Endothelial cell of hepatic sinusoid (primary cell): ENCODE measurements at regions not wholly inside any gene's neighbourhood (a gene's known extent, or its start where the extent isn't known, plus 50 kb on each side); places are given as distances from the start of the nearest gene placed in this dataset.
"Not testable (repeated sequence)": the region's sequence is repeated elsewhere in the genome, so short reads cannot be mapped to it uniquely, and the experiment has no call there.

Experiments
- in situ Hi-C: cut with HindIII; loops from 2 replicates; pipeline ENCODE4 v1.10.0; 2017; ENCODE audit warnings: low sequenced_read_pairs

DNA sequence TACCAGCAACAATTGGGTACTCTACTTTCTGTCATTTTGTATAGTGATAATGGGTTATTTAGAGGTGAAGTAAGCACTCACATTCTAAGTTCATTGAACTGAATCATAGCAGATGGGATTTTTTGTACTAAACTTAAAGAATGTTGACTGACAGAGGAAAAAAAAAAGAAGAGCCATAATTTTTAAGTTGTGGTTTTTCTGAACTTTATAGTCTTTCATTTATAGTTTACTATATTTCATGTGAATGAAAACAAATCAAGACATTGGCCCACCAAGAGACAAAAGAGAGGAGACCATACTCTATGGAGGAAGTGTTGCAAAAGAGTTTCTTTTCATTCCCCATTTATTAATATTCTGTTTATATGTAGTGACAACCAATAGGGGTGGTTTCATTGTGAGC, 685.7 kb downstream of the BCKDHB start:
- in situ Hi-C loops, result no loop called here

DNA sequence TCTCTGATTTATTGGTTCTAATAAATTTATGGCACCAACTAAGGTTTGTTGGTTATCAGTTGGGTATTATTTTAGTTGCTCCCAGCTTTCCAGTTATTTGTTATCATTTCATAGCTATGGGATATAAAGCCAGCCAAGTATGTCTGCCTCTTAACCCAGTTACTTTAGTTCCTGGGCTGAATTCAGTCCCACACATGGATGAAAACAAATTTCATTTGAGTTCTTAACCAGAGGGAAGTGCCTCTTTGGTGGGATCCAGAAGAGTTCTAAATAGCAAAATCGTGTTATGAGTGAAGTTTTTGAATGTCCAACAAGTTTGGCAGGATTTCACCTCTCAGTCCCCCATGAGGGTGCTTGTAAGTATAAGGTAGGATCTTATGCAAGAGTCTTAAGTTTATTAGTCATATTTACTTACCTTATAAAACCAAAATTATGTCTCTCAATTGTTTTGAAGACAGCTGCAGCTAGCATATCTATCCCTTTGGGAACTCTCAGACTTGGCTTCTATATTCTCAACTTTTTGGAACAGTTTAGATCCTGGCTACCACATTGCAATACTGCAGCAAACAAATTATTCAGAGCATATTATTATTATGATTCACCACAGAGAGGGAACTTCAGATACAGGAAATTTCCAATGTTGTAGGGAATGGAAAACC, 683.6 kb downstream of the BCKDHB start:
- in situ Hi-C loops, result no loop called here

DNA sequence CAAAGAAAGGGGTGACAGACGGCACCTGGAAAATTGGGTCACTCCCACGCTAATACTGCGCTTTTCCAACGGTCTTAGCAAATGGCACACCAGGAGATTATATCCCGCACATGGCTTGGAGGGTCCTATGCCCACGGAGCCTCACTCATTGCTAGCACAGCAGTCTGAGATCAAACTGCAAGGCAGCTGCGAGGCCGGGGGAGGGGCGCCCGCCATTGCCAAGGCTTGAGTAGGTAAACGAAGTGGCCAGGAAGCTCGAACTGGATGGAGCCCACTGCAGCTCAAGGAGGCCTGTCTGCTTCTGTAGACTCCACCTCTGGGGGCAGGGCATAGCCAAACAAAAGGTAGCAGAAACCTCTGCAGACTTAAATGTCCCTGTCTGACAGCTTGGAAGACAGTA, 676.8 kb downstream of the BCKDHB start:
- in situ Hi-C loops, result not testable (repeated sequence)

DNA sequence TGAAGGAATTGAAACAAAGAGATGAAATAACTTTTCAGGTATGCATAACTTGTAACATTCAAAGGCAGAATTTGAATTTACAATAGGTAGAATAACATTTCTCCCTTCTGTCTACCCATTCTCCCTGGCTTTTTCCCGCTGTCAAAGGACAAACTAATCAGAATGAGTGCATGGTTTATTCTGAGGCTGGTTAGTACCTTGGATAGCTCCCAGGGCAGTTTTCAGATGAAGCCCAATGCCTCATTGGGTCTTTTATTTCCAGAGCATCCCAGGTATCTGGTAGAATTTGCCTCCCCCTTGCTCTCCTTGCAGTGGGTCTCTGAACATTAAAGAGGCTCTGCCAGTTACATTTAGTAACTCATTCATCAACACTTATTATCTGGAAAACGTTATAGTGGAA, 665.5 kb downstream of the BCKDHB start:
- in situ Hi-C loops, result no loop called here

DNA sequence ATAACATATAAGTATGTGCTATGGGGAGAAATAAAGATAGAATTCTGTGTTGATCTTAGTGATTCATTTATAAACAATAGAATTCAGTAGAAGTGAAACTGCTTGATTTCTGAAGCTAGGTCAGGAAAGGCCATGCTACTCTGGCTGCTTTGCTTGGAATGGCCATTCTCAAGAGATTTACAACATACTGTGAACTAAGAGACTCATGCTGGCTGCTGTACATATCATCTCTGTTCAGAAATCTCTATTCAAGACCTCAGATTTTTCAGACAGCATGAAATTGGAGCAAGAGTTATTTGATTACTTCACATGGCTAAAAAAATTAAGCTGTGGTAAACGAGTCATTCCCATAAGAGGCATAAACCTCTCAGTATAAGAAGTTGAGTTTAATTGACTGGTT, 662.6 kb downstream of the BCKDHB start:
- in situ Hi-C loops, result no loop called here

DNA sequence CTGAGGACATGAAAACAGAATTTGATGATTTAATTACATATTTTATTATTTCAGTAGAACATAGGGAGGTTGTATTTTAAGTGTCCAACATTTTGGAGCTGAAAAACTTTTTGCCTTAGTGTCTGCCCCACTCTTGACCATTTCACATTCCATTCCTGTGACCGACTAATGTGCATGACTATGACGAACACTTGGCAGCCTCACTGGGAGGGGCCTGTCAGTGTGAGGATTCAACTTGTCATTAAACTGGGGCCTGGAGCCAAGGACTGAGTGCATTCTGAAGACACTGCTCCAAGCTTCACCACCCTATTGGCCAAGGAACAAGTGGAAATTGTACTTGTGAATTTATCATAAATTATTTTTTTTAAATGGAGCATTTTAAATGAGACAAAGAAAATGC, 661.3 kb downstream of the BCKDHB start:
- in situ Hi-C loops, result no loop called here

DNA sequence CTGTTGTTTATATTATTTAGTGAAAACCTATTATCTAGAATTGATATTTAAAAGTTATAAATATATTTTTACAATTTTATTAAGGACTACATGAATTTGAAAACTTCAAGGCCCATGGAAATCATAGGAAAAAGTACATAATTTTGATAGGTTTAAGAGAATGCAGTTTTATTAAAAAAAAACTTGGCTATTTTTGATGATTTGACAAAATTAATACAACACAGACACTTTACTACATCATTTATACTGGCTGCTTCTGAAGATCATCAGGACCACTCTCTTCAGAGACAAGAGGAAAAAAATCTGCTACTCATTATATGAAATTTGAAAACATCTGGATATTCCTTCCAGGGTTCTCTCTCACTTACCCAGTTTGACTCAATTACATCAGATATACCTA, 637.7 kb downstream of the BCKDHB start:
- in situ Hi-C loops, result no loop called here

DNA sequence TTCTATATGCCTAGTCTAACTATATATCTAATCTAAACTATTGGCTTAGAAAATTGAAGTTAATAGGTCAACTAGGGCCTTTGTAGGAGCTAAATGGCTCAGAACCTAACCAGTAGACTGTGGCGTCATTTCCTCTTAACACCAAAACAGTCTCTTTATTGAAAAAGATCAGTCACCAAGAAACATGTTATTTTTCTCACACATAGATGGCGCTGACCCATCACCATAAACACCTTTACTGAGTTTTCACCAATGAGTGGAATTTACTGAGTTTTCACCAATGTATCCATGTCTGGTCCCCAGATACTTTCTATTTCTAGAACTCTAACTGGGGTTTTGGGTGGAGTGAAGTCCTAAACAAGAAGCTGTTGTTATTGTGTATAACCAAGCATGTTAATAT, 636.0 kb downstream of the BCKDHB start:
- in situ Hi-C loops, result no loop called here

DNA sequence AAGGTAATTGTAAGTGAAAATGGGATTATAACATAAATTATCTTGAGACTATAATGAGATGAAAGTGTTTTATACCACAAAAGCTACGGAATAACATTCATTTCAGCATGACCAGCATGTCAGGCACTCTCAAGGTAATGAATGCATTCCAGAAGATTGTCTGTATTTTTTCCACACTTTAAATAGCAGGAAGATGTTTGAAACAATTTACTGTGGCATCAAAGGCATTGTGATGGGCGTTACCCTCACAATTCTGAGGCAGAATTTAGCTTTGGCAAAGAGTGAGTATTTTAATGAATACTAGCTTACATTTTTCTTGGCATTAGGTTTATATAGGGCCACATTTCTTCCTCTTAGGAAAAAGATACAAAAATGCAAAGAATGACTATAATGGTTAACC, 627.2 kb downstream of the BCKDHB start:
- in situ Hi-C loops, result no loop called here

DNA sequence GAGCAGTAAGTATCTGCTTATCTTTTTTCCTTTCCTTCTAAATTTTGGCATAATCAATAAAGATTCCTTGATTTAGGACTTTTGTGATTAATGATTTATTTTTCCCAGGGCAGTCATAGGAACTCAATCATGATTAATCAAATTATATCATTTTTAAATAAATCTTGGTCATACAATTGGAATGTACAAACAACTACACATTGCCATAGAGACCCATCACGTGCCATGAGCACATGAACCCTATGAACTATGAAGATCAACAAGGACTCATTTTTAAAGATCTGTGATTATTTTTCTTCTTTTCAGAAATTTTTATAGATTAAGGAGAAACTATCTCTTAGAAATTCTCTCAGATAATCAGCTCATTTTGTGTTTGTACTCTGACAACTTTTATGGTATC, 622.4 kb downstream of the BCKDHB start:
- in situ Hi-C loops, result no loop called here

DNA sequence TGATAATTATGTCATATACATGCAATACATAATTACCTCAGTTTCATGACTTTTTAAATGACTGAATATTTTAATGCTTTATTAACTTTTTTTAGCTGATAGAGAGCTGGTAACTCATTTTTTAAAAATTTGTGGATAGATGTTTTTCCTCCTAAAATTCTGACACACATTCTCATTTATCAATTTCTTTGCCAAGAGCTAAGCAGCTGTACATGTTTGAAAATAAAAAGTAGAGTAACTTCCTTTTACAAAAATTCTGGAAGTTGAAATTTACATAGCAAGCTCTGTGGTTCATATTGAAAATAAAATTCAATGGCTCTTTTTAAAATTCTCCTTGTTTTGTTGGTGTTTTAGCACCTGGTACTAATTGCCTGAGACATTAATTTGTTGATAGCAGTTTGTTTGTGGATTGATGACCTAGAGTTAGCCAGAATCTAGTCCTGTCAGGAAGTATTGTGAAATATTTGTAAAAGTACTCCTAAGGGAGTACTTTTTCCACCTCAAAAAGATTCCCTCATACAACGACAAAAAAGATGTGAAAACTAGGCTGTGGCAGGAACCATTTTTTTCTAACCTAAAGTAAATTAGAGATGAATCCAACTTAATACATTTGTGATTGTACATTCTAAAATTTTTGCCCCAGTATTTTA, 621.8 kb downstream of the BCKDHB start:
- in situ Hi-C loops, result no loop called here

DNA sequence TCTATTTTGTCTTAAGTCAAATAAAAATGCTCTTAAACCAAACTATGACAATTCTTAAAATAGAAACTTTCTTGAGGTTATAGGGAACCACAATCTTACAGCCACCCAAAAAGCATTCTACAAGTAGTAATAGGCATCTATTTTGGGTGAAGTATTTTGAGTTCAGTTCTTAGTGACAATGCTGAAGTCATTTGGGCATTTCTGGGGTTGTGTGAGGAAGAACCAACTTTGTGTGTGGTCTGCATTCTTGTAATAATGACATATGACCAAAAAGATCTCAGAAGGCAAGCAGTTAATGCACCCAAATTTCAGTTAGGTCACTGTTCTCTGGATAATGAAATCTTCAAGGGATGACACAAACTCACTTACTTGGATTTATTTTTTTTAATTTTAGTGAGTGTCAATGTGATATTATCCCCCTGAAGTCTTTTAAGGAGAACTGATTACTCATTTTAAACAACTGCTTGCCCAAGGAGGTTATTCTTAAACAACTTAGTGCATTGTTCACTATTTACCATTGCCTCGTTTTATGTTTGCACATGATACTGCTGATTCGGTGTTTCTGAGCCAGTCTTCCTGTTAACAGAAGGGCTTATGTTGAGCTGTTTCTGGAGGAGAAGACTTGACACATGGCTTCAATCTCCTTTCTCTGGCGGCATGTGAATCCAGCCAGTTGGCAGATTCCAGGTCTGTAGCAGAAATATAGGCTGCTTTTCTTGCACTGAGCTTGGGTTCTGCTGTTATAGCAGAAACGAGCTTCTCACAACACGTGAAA, 618.9 kb downstream of the BCKDHB start:
- in situ Hi-C loops, result no loop called here

DNA sequence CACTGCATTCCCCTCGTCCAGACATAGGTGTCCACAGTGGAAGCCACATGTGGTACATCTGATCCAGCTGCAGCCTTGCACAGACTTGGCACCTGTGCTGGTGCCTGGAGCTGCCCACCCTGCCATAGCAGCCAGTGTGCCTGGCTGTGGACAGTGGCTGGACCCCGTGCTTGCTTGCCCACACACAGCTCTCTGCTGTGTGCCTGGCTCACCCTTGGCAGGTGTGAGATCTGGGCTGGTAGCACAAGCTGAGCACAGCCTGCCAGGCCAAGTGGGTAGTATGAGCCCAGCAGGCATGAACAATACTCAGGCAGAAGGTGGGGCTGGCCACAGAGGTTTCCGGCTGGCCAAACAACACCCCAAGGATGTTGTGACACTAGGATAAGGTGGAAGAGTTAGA, 614.4 kb downstream of the BCKDHB start:
- in situ Hi-C loops, result no loop called here

DNA sequence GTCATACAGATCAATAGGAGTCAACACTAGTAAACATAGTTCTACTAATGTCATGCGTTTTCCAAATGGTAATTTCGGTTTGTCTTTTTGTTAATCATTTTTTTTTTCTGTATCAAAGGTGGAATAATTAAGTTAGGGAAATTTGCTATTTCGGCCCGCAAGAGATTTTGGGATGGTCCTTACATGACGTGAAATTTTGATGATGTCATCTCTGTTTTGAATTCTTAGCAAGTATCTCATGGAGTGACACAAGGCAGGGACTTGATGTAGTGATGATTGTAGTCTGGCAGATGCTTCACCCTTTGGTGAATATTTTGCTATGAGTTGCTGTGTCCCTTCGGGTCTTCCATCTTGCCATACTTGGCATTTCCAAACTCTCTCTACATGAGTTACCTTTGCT, 608.0 kb downstream of the BCKDHB start:
- in situ Hi-C loops, result no loop called here

DNA sequence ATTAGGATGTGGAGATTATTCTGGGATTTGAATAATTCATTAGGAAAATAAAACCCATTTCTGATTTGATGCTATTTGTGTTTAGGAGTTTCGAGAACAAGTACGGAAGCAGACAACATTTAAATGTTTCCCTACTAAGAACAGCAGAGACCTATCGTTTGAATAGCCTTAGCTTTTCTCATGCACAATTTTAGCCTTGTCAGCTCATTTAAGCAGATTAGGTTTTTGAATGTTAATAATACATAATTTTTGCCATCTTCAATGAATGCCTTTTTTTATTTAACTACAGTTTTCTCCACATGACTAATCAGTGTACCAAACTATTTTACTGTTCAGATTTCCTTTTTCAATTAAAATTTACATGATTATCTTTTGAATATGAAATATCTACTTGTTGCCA, 592.0 kb downstream of the BCKDHB start:
- in situ Hi-C loops, result no loop called here

DNA sequence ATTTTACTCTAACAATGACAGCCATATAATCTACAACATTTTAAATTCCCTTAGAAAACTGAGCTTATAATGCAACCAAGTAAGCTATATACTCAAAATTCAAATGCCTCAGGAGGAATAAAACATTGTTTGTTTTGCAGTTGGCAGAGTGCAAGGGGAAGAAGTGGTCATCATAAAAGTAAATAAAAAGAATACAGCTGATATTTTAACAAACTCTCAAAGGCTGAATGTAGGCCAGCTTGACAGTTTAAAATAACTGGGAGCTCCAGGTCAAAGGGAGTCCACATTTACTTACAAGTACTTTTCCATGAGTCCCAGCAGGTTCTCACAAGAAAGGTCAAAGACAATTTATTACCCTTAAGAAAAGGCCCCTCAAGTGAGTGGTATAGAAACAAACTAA, 589.8 kb downstream of the BCKDHB start:
- in situ Hi-C loops, result no loop called here

DNA sequence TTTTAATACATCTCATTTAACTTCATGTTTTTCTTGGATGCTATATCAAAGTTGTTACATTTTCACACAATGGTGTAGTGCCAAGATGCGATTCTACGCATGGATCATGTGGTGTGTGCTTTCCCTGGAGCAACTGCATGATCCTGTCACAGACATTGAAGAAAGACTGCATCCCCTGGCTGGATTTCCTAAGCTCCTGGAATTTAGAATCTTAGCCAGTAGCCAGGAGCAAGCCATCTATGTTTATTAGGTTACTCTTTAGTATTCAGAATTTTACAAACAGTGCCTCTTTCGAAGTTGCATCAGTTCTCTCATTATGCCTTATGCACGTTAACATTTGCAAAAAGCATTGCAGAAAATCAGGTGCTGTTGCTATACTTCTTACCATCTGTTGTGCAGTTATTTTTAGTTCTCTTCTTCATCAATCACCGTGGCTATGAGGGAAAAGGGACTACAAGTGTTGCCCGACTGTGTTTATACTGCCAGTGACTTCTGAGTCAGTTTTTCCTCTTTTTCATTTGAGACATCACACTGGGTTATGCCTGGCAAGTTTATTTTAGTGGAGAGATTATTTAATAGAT, 584.2 kb downstream of the BCKDHB start:
- in situ Hi-C loops, result no loop called here

DNA sequence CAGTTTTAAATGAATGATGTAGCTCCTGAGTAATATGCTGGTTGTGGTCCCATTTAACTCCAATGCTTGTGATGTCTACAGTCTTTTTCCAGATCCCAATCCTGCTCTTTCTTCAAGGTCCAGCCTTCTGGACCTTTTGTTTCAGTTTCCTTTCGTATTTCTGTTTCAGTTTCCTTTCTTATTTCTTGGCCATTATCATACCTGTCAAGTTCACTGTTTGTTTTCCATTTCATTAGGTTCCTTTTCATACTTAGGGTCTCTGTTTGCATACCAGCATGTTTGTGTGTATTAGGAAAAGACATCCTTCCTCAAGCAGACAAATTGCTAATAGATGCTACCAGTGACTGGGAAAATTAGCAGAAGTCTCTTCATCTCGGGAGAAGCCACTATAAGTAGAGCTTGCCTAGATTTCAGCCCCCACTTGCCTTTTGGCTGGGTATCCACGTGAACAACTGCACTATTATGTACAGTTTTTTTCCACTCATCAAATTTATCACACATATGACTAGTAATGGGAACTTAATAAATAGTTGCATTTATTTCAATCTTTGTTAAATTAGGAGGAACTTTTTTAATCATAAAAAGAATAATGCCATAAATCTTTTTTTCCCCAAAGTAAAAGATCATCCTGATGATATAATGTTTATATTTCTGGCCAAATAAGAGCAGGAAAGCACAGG, 583.4 kb downstream of the BCKDHB start:
- in situ Hi-C loops, result no loop called here

DNA sequence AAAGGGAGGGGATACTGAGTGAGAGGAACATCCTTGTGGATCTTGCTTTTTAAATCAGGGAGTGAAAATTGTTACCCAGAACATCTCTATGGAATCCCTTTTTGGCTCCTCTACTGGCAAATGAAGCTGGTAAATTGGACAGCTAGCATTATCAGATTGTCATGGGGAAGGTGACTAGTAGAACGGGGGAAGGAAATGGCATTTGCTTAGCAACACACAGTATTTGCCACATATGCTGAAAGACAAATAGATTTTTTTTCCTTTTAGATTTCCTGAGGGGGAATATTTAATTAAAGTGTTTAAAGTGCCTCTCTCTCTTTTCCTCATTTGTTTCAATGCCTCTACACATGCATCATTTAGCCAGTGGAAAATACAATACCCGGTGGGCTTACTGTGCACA, 573.5 kb downstream of the BCKDHB start:
- in situ Hi-C loops, result loop anchor here (5.0 kb wide), 1 partner anchor 37 kb away; no protein-coding TSS in a partner anchor

DNA sequence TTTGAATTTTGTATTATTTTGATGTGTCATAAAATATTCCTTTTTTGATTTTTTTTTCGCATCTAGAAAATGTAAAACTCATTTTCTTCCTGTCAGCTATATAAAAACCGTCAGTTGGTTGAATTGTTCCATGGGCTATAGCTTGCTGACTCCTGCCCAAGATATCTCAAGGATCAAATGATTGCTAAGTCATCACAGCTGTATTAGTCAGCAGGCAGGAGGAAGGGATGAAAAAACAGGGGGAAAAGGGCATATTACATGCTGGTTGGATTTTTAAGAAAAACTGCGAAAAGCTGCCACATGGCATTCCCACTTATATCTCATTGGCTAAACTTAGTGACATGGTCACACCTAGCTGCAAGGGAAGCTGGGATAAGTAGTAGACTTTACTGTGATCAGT, 569.9 kb downstream of the BCKDHB start:
- in situ Hi-C loops, result loop anchor here (5.0 kb wide), 1 partner anchor 41 kb away; no protein-coding TSS in a partner anchor

DNA sequence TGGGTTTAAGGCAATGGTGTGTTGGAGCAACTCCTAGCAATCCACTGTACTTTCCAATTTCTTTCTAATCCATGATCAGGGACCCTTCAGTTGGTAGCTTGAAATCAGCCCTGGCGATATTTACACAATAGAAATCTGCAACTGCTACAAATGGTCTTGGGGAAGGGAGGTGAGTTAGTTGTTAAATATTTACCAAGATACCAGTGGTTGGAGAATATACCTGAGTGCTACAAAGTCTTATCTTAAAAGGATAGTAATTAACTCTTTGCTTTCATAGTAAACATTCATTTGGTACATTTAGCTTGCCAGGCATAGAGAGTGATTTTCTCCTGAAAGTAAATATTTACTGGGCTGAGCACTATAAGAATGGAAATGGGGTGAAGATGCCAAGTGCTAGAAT, 568.2 kb downstream of the BCKDHB start:
- in situ Hi-C loops, result loop anchor here (5.0 kb wide), 1 partner anchor 43 kb away; no protein-coding TSS in a partner anchor
